Keratinocyte (primary cell): ENCODE measurements at regions not wholly inside any gene's neighbourhood (a gene's known extent, or its start where the extent isn't known, plus 50 kb on each side); places are given as distances from the start of the nearest gene placed in this dataset.

ENCODE experiments used
- DNase-seq: peaks from one replicate; pipeline ENCODE4 v3.0.0-alpha.2; 2011; ENCODE audit warnings: low read depth, missing footprints, low spot score
- FAIRE-seq: peaks from 2 replicates; lab custom pipeline; 2011; peaks lifted over from hg19 to GRCh38; lab: Jason Lieb, UNC
- H2AFZ ChIP-seq: 2 replicates; pipeline ENCODE4 v1.6.0; 2012; ENCODE audit warnings: low read length, control low read depth, inconsistent platforms; ENCODE audit not compliant: control insufficient read depth
- H3K27ac ChIP-seq: 2 replicates; pipeline ENCODE4 v1.5.1; 2011; ENCODE audit warnings: low read length; ENCODE audit not compliant: control insufficient read depth, insufficient read depth
- H3K27me3 ChIP-seq: 3 replicates; pipeline ENCODE4 v1.6.0; 2011; ENCODE audit warnings: low read length; ENCODE audit not compliant: control insufficient read depth, insufficient read depth; ENCODE audit errors: extremely low read depth
- H3K36me3 ChIP-seq, 2 experiments: 2 replicates in 1 of 2; 3 replicates in 1 of 2; pipeline ENCODE4 v1.5.1; 2011; ENCODE audit warnings: low read length in 2 of 2, mild to moderate bottlenecking in 1 of 2; ENCODE audit not compliant: control insufficient read depth in 2 of 2, insufficient read depth in 2 of 2; ENCODE audit errors: extremely low read depth in 1 of 2
- H3K4me1 ChIP-seq: 3 replicates; pipeline ENCODE4 v1.5.1; 2011; ENCODE audit warnings: low read length; ENCODE audit not compliant: control insufficient read depth, insufficient read depth; ENCODE audit errors: extremely low read depth
- H3K4me2 ChIP-seq: 3 replicates; pipeline ENCODE4 v1.6.0; 2011; ENCODE audit warnings: low read depth, low read length; ENCODE audit not compliant: control insufficient read depth, insufficient read depth; ENCODE audit errors: extremely low read depth
- H3K4me3 ChIP-seq, 3 experiments: fragments of 200-600 bp in 1 of 3; sonication (generic) in 1 of 3; 2 replicates in 2 of 3; 3 replicates in 1 of 3; pipeline ENCODE4 v1.5.1; 2011 to 2016; ENCODE audit warnings: low read length in 3 of 3, mild to moderate bottlenecking in 3 of 3, control low read depth in 2 of 3, inconsistent platforms in 1 of 3, low read depth in 1 of 3, mixed read lengths in 1 of 3, mixed run types in 1 of 3, moderate library complexity in 1 of 3; ENCODE audit not compliant: control insufficient read depth in 2 of 3, insufficient read depth in 2 of 3; ENCODE audit errors: extremely low read depth in 1 of 3
- H3K79me2 ChIP-seq: 2 replicates; pipeline ENCODE4 v1.6.0; 2012; ENCODE audit warnings: low read length; ENCODE audit not compliant: control insufficient read depth, insufficient read depth
- H3K9ac ChIP-seq: 3 replicates; pipeline ENCODE4 v1.6.0; 2011; ENCODE audit warnings: low read length; ENCODE audit not compliant: control insufficient read depth, insufficient read depth; ENCODE audit errors: extremely low read depth
- H3K9me1 ChIP-seq: 3 replicates; pipeline ENCODE4 v1.6.0; 2011; ENCODE audit warnings: low read length; ENCODE audit not compliant: control insufficient read depth, insufficient read depth; ENCODE audit errors: extremely low read depth
- H3K9me3 ChIP-seq: 2 replicates; pipeline ENCODE4 v1.5.1; 2012; ENCODE audit warnings: low read depth, low read length; ENCODE audit not compliant: control insufficient read depth
- H4K20me1 ChIP-seq: 3 replicates; pipeline ENCODE4 v1.6.0; 2011; ENCODE audit warnings: low read length; ENCODE audit not compliant: control insufficient read depth, insufficient read depth; ENCODE audit errors: extremely low read depth
- EZH2 ChIP-seq: IDR thresholded peaks from one replicate; pipeline ENCODE4 v1.6.1; 2012; ENCODE audit warnings: inconsistent platforms, mild to moderate bottlenecking, low read length, moderate library complexity
- dilution Hi-C: fragments of 300-500 bp; cut with MboI; formaldehyde crosslinking; loops from one replicate; pipeline ENCODE4 v1.7.0; 2020; ENCODE audit warnings: low sequenced_read_pairs; ENCODE audit not compliant: extremely low pct_ligation_motif_present
- TF ChIP-seq, protein P1 (sequence below), 3 experiments: IDR thresholded peaks in 1 of 3; conservative IDR thresholded peaks in 1 of 3; optimal IDR thresholded peaks in 1 of 3; 2 replicates in 2 of 3; 3 replicates in 1 of 3; pipeline versions ENCODE3 to v1.5.1; 2011; ENCODE audit warnings: low read length in 3 of 3, mild to moderate bottlenecking in 3 of 3, moderate library complexity in 2 of 3, control low read depth in 1 of 3, inconsistent platforms in 1 of 3; ENCODE audit not compliant: insufficient read depth in 2 of 3; ENCODE audit errors: extremely low read depth in 1 of 3

DNA sequence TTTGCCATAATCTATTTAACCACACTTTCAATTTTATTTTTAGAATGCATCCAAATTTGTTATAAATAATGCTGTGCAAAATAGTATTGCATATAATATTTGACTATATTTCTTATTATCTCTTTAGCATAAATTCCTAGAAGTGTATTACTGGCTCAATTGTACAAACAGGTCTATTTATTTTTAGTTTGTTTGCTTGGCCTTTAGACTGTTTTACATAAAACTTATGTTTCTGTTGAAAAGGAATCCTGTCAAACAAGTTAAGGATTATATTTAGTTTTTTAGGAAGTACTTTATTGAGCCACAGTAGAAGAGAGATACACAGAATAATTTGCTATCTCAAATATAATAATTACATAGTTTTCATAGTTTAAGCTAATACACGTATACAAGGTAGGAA, 413.8 kb downstream of the GBA3 start:
- Histone ChIP-seq H3K79me2 (no peaks in the 10 kb centered on the region), H3K27ac (no peak overlapping the region), H3K27me3 (no peaks in the 10 kb centered on the region), H3K9me3 (no peaks in the 10 kb centered on the region), H3K36me3 (no peaks in the 10 kb centered on the region), H3K9ac (no peak overlapping the region), H3K9me1 (no peaks in the 10 kb centered on the region), H4K20me1 (no peaks in the 10 kb centered on the region), H3K4me2 (no peak overlapping the region), H2AFZ (no peak overlapping the region), H3K4me1 (no peaks in the 10 kb centered on the region), H3K4me3 (no peak overlapping the region)
- DNase-seq (no peak), FAIRE-seq (no peak)
- TF ChIP-seq, protein P1, sequence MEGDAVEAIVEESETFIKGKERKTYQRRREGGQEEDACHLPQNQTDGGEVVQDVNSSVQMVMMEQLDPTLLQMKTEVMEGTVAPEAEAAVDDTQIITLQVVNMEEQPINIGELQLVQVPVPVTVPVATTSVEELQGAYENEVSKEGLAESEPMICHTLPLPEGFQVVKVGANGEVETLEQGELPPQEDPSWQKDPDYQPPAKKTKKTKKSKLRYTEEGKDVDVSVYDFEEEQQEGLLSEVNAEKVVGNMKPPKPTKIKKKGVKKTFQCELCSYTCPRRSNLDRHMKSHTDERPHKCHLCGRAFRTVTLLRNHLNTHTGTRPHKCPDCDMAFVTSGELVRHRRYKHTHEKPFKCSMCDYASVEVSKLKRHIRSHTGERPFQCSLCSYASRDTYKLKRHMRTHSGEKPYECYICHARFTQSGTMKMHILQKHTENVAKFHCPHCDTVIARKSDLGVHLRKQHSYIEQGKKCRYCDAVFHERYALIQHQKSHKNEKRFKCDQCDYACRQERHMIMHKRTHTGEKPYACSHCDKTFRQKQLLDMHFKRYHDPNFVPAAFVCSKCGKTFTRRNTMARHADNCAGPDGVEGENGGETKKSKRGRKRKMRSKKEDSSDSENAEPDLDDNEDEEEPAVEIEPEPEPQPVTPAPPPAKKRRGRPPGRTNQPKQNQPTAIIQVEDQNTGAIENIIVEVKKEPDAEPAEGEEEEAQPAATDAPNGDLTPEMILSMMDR (optimal IDR thresholded peaks at IDR 0.05 in 1 of 3, IDR thresholded peaks at IDR 0.05 in 1 of 3, conservative IDR thresholded peaks at IDR 0.05 in 1 of 3; ENCODE audit: extremely low read depth in 1 of 3, insufficient read depth in 2 of 3, low read length in 3 of 3): no peak
- no peak for TF ChIP-seq EZH2
- dilution Hi-C loops: no loop called here

DNA sequence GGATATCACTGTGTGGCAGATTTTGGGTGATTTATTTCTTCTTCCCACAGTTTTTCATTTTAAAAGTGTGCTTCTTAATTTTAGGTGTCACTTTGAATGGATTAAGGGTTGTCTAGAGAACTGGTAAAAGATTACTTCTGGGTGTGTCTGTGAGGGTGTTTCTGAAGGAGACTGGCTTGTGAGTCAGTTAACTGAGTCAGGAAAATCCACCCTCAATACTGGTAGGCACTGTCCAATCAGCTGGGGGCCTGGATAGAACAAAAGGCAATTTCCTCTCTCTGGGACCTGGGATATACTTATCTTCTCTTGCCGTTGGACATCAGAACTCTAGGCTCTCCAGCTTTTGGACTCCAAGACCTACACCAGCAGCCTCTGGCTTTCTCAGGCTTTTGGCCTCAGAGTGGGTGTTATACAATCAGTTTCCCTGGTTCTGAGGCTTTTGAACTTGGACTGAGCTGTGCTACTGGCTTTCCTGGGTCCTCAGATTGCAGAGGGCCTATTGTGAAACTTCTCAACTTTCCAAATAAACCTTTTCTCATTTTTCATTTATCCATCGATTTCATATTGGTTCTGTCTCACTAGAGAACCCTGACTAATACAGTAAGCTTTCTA, 413.1 kb downstream of the GBA3 start:
- FAIRE-seq (no peak), DNase-seq (no peak)
- no peak for TF ChIP-seq EZH2
- TF ChIP-seq, protein P1 (optimal IDR thresholded peaks at IDR 0.05 in 1 of 3, IDR thresholded peaks at IDR 0.05 in 1 of 3, conservative IDR thresholded peaks at IDR 0.05 in 1 of 3; ENCODE audit: extremely low read depth in 1 of 3, insufficient read depth in 2 of 3, low read length in 3 of 3): no peak
- H3K4me1 ChIP-seq: no peaks in the 10 kb centered on the region
- H4K20me1 ChIP-seq: no peaks in the 10 kb centered on the region
- no peaks in the 10 kb centered on the region for H3K27me3 ChIP-seq
- H3K27ac ChIP-seq: no peak overlapping the region
- H3K4me2 ChIP-seq: no peak overlapping the region
- H3K9me1 ChIP-seq: no peaks in the 10 kb centered on the region
- no peak overlapping the region for H2AFZ ChIP-seq
- H3K9me3 ChIP-seq: no peaks in the 10 kb centered on the region
- no peak overlapping the region for H3K9ac ChIP-seq
- no peaks in the 10 kb centered on the region for H3K36me3 ChIP-seq
- H3K4me3 ChIP-seq: no peak overlapping the region
- dilution Hi-C loops: no loop called here
- no peaks in the 10 kb centered on the region for H3K79me2 ChIP-seq
